ENCODE measurements at regions not wholly inside any gene's neighbourhood (a gene's known extent, or its start where the extent isn't known, plus 50 kb on each side); places are given as distances from the start of the nearest gene placed in this dataset.

GRCh38 chr1:232538943-232539302 is 91.0 kb downstream of the SIPA1L2 start:
- no peaks in the 10 kb centered on the region for H3K27me3 ChIP-seq (ENCODE audit: insufficient read depth, low read length)
- no peak overlapping the region for H3K27ac ChIP-seq (ENCODE audit: insufficient read length, low read depth, low read length)
- H3K56ac ChIP-seq (ENCODE audit: insufficient read length, low read depth, low read length): no peak overlapping the region
- H3K27ac Mint-ChIP-seq: no peak overlapping the region
- no peak overlapping the region for H3K9ac ChIP-seq (ENCODE audit: extremely low read depth, insufficient read length, low read length)
- no peaks in the 10 kb centered on the region for H3K23me2 ChIP-seq (ENCODE audit: insufficient read length, low read depth, low read length, poor library complexity, severe bottlenecking)
- H3K4me3 Mint-ChIP-seq: no peak overlapping the region
- H3K36me3 Mint-ChIP-seq (ENCODE audit: insufficient read depth in 1 of 3, low read depth in 3 of 3): no peaks in the 10 kb centered on the region
- H4K5ac ChIP-seq (ENCODE audit: insufficient read length, low read depth, low read length): no peak overlapping the region
- H4K20me1 ChIP-seq (ENCODE audit: control insufficient read depth, insufficient read depth, insufficient read length): no peaks in the 10 kb centered on the region
- no peak overlapping the region for H3K18ac ChIP-seq (ENCODE audit: insufficient read length, low read depth, low read length)
- no peak overlapping the region for H4K91ac ChIP-seq (ENCODE audit: insufficient read length, low read depth, low read length)
- H4K8ac ChIP-seq (replicated peaks; ENCODE audit: insufficient read length, low read depth, low read length): no peak overlapping the region
- H3K9me3 Mint-ChIP-seq: no peaks in the 10 kb centered on the region; a peak in 1 of 5 replicates
- no peak overlapping the region for H2BK120ac ChIP-seq (ENCODE audit: low read depth, low read length, poor library complexity, severe bottlenecking)
- peaks cover 3% of the 10 kb centered on the region for H3K27me3 Mint-ChIP-seq (ENCODE audit: low read depth)
- no peak overlapping the region for H2BK20ac ChIP-seq (ENCODE audit: low read depth, low read length, poor library complexity, severe bottlenecking)
- H3K9me3 ChIP-seq (ENCODE audit: control insufficient read depth, low read depth, low read length): no peaks in the 10 kb centered on the region
- H2BK12ac ChIP-seq (ENCODE audit: insufficient read length, low read depth, low read length): no peak overlapping the region
- peaks cover 28 to 35% of the 10 kb centered on the region in 2 experiments for H3K4me1 Mint-ChIP-seq
- H3K14ac ChIP-seq (ENCODE audit: insufficient read depth, low read length): no peak overlapping the region
- no peak for DNase-seq
- H2BK5ac ChIP-seq (ENCODE audit: insufficient read length, low read length): no peak overlapping the region
- TF ChIP-seq, protein P1, sequence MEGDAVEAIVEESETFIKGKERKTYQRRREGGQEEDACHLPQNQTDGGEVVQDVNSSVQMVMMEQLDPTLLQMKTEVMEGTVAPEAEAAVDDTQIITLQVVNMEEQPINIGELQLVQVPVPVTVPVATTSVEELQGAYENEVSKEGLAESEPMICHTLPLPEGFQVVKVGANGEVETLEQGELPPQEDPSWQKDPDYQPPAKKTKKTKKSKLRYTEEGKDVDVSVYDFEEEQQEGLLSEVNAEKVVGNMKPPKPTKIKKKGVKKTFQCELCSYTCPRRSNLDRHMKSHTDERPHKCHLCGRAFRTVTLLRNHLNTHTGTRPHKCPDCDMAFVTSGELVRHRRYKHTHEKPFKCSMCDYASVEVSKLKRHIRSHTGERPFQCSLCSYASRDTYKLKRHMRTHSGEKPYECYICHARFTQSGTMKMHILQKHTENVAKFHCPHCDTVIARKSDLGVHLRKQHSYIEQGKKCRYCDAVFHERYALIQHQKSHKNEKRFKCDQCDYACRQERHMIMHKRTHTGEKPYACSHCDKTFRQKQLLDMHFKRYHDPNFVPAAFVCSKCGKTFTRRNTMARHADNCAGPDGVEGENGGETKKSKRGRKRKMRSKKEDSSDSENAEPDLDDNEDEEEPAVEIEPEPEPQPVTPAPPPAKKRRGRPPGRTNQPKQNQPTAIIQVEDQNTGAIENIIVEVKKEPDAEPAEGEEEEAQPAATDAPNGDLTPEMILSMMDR (conservative IDR thresholded peaks at IDR 0.05): no peak
- no peak overlapping the region for H2BK15ac ChIP-seq (ENCODE audit: low read depth, low read length)
- H3K4me1 ChIP-seq (ENCODE audit: insufficient read depth, low read length): peaks cover 4% of the 10 kb centered on the region; the same call in 1 of the 2 replicates
- no peak overlapping the region for H3K4ac ChIP-seq (ENCODE audit: low read depth, low read length)
- H3K23ac ChIP-seq (ENCODE audit: insufficient read length, low read depth, low read length): no peak overlapping the region
- no peak overlapping the region for H2AK5ac ChIP-seq (ENCODE audit: insufficient read length, low read length)
- H3K79me1 ChIP-seq (ENCODE audit: insufficient read depth, low read depth, low read length, poor library complexity, severe bottlenecking): no peaks in the 10 kb centered on the region
- H3K79me2 ChIP-seq (ENCODE audit: insufficient read depth, low read length): no peaks in the 10 kb centered on the region
- no peak overlapping the region for H3T11ph ChIP-seq (ENCODE audit: low read length)
- no CpG with 5 or more reads among the region's 5 CpGs for WGBS (ENCODE audit: extremely low coverage, insufficient read length, low lambda C conversion rate)
- no peak overlapping the region for H2AFZ ChIP-seq (ENCODE audit: low read length)
- no peak overlapping the region for H3K4me2 ChIP-seq (ENCODE audit: insufficient read depth, insufficient read length, low read length)
